DND-41 (cell line): ENCODE measurements at regions not wholly inside any gene's neighbourhood (a gene's known extent, or its start where the extent isn't known, plus 50 kb on each side); places are given as distances from the start of the nearest gene placed in this dataset.

Experiments
- ATAC-seq: fragments of 200-7000 bp; cut with Tn5 transposase; 3 replicates; pipeline ENCODE4 v1.9.1; 2021; ENCODE audit warnings: low read depth; ENCODE audit not compliant: insufficient read depth
- DNase-seq: peaks from one replicate; pipeline ENCODE4 v3.0.0-alpha.2; 2020
- H2AFZ ChIP-seq: 2 replicates; pipeline ENCODE4 v1.6.0; 2012; ENCODE audit warnings: low read depth, low read length
- H3K27ac ChIP-seq: 2 replicates; pipeline ENCODE4 v1.5.1; 2012; ENCODE audit warnings: low read length, inconsistent platforms
- H3K27me3 ChIP-seq: fragments of 200-600 bp; sonication (generic); 2 replicates; pipeline ENCODE4 v1.6.0; 2012; ENCODE audit warnings: low read length, mild to moderate bottlenecking, inconsistent platforms; ENCODE audit not compliant: insufficient read depth, poor library complexity
- H3K36me3 ChIP-seq: 2 replicates; pipeline ENCODE4 v1.5.1; 2012; ENCODE audit warnings: low read length, inconsistent platforms; ENCODE audit not compliant: insufficient read depth
- H3K4me1 ChIP-seq: 2 replicates; pipeline ENCODE4 v1.5.1; 2012; ENCODE audit warnings: mild to moderate bottlenecking, low read length; ENCODE audit not compliant: insufficient read depth
- H3K4me2 ChIP-seq: 2 replicates; pipeline ENCODE4 v1.6.0; 2012; ENCODE audit warnings: mild to moderate bottlenecking, moderate library complexity, low read length, inconsistent platforms; ENCODE audit not compliant: insufficient read depth
- H3K4me3 ChIP-seq, 2 experiments: fragments of 200-600 bp in 1 of 2; shearing (Covaris generic) in 1 of 2; 2 replicates each; pipeline ENCODE4 v1.5.1; 2012 to 2016; ENCODE audit warnings: inconsistent platforms in 2 of 2, low read length in 2 of 2, mild to moderate bottlenecking in 2 of 2, low read depth in 1 of 2, moderate library complexity in 1 of 2
- H3K79me2 ChIP-seq: 2 replicates; pipeline ENCODE4 v1.6.0; 2012; ENCODE audit warnings: low read length, inconsistent platforms; ENCODE audit not compliant: insufficient read depth
- H3K9ac ChIP-seq: 2 replicates; pipeline ENCODE4 v1.6.0; 2012; ENCODE audit warnings: low read depth, mild to moderate bottlenecking, inconsistent platforms, low read length, moderate library complexity
- H3K9me3 ChIP-seq: 2 replicates; pipeline ENCODE4 v1.5.1; 2012; ENCODE audit warnings: low read length, moderate library complexity, mild to moderate bottlenecking, inconsistent platforms; ENCODE audit not compliant: insufficient read depth, severe bottlenecking
- H4K20me1 ChIP-seq: 2 replicates; pipeline ENCODE4 v1.6.0; 2012; ENCODE audit warnings: low read length; ENCODE audit not compliant: insufficient read depth
- EZH2 ChIP-seq: IDR thresholded peaks from 3 replicates; pipeline ENCODE4 v1.6.1; 2012; ENCODE audit warnings: borderline replicate concordance, low read depth, mild to moderate bottlenecking, moderate library complexity, low read length, inconsistent platforms; ENCODE audit not compliant: severe bottlenecking
- TF ChIP-seq, protein P1 (sequence below): IDR thresholded peaks from 2 replicates; pipeline ENCODE4 v1.5.1; 2012; ENCODE audit warnings: borderline replicate concordance, low read length, moderate library complexity, mild to moderate bottlenecking; ENCODE audit not compliant: poor library complexity, severe bottlenecking; ENCODE audit errors: extremely low read depth

DNA sequence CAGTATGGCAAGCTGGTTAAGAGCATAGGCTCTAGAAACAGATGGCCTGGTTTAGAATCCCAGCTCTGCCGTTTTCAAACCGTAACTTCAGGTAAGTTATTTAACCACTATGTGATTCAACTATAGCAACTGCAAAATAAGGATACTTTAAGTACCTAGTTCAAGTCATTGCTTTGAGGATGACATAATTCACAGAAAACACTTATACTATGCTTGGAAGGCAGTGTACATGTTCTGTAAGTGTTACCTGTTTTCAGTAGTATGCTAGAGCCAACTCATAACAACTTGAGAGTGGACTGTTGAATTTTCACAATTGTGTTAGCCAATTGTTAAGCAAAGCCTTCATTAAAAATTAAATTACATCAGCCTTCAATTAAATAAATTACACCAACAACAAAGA is 134.8 kb upstream of the BEND6 start:
- Histone ChIP-seq H3K4me2 (no peak overlapping the region), H3K27me3 (no peaks in the 10 kb centered on the region), H4K20me1 (no peaks in the 10 kb centered on the region), H3K9me3 (no peaks in the 10 kb centered on the region), H3K36me3 (no peaks in the 10 kb centered on the region), H3K27ac (no peak overlapping the region), H3K4me3 (no peak overlapping the region), H2AFZ (no peak overlapping the region), H3K79me2 (no peaks in the 10 kb centered on the region), H3K9ac (no peak overlapping the region), H3K4me1 (no peaks in the 10 kb centered on the region)
- DNase-seq (no peak), ATAC-seq (no peak)
- TF ChIP-seq, protein P1, sequence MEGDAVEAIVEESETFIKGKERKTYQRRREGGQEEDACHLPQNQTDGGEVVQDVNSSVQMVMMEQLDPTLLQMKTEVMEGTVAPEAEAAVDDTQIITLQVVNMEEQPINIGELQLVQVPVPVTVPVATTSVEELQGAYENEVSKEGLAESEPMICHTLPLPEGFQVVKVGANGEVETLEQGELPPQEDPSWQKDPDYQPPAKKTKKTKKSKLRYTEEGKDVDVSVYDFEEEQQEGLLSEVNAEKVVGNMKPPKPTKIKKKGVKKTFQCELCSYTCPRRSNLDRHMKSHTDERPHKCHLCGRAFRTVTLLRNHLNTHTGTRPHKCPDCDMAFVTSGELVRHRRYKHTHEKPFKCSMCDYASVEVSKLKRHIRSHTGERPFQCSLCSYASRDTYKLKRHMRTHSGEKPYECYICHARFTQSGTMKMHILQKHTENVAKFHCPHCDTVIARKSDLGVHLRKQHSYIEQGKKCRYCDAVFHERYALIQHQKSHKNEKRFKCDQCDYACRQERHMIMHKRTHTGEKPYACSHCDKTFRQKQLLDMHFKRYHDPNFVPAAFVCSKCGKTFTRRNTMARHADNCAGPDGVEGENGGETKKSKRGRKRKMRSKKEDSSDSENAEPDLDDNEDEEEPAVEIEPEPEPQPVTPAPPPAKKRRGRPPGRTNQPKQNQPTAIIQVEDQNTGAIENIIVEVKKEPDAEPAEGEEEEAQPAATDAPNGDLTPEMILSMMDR = no peak
- TF ChIP-seq EZH2 = no peak

DNA sequence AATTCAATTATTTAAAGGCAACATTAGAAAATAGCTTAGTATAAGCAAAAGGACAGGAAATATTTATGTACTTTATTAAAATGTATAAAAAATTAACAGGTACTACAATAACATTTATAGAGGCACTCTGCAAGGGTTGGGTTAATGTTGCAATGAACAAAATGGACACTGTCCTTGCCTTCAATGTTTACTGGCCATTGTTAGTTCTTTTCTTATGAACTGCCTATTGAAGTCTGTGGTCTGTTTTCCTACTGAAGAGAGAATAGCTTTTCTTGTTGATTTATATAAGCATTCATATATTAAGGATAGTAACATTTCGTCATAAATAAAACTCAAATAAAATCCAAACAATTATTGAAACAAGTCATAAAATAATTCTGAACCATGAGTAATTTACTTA is 135.3 kb upstream of the BEND6 start:
- Histone ChIP-seq H3K9ac (no peak overlapping the region), H2AFZ (no peak overlapping the region), H3K4me3 (no peak overlapping the region), H3K4me1 (no peaks in the 10 kb centered on the region), H4K20me1 (no peaks in the 10 kb centered on the region), H3K79me2 (no peaks in the 10 kb centered on the region), H3K27me3 (no peaks in the 10 kb centered on the region), H3K9me3 (no peaks in the 10 kb centered on the region), H3K4me2 (no peak overlapping the region), H3K36me3 (no peaks in the 10 kb centered on the region), H3K27ac (no peak overlapping the region)
- TF ChIP-seq EZH2 = no peak
- ATAC-seq (no peak), DNase-seq (no peak)

DNA sequence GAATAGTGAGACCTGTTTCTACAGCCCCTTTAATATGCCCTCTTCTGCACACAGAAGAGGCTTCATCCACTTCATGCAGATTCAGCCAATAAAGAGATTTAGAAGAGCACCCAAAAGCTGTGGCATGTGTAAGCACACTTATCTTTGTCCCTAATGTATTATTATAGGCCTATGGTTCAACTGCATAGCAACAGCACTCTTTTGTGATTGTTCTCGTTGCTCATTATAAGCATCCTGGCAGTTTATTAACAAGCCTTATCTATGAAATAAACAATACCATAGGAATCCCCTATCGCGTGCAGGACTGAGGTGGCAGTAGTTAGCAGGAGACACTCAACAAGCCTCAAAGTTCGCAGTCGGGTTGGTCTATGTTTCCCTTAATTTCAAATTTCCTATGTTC is 138.5 kb upstream of the BEND6 start:
- Histone ChIP-seq H3K4me3 (no peak overlapping the region), H2AFZ (no peak overlapping the region), H3K9ac (no peak overlapping the region), H3K9me3 (no peaks in the 10 kb centered on the region), H3K27ac (no peak overlapping the region), H3K4me1 (no peaks in the 10 kb centered on the region), H4K20me1 (no peaks in the 10 kb centered on the region), H3K36me3 (no peaks in the 10 kb centered on the region), H3K4me2 (no peak overlapping the region), H3K79me2 (no peaks in the 10 kb centered on the region), H3K27me3 (no peaks in the 10 kb centered on the region)
- DNase-seq = no peak
- TF ChIP-seq, protein P1 = no peak
- no peak for ATAC-seq

DNA sequence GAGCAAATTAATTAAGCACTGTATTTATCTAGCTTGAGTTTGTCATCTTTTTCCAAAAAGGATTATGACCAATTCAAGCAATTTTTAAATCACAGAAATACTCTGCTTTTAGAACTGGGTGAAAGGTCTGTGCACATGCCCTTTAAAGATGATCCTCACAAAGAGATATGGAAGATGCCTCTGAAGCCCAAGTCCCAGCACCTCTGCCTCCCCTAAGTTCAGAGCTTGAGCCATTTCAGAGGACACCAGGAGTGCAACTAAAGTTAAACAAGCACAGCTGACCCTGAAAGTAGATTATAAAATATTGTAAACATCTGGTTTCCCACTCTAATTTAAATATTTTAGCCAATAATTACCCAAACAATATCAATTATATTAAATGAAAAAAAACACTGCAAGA is 139.5 kb upstream of the BEND6 start:
- Histone ChIP-seq H2AFZ (no peak overlapping the region), H4K20me1 (no peaks in the 10 kb centered on the region), H3K79me2 (no peaks in the 10 kb centered on the region), H3K9ac (no peak overlapping the region), H3K4me1 (no peaks in the 10 kb centered on the region), H3K36me3 (no peaks in the 10 kb centered on the region), H3K27me3 (no peaks in the 10 kb centered on the region), H3K9me3 (no peaks in the 10 kb centered on the region), H3K27ac (no peak overlapping the region), H3K4me3 (no peak overlapping the region), H3K4me2 (no peak overlapping the region)
- DNase-seq (no peak), ATAC-seq (no peak)
- TF ChIP-seq, protein P1 = no peak
- no peak for TF ChIP-seq EZH2
